HG02623 (cell line): ENCODE measurements at regions not wholly inside any gene's neighbourhood (a gene's known extent, or its start where the extent isn't known, plus 50 kb on each side); places are given as distances from the start of the nearest gene placed in this dataset.

Experiments
- ATAC-seq: cut with Tn5 transposase; IDR thresholded peaks from one replicate; pipeline ENCODE4 v1.9.1; 2021; ENCODE audit warnings: moderate library complexity; ENCODE audit not compliant: unreplicated experiment

DNA sequence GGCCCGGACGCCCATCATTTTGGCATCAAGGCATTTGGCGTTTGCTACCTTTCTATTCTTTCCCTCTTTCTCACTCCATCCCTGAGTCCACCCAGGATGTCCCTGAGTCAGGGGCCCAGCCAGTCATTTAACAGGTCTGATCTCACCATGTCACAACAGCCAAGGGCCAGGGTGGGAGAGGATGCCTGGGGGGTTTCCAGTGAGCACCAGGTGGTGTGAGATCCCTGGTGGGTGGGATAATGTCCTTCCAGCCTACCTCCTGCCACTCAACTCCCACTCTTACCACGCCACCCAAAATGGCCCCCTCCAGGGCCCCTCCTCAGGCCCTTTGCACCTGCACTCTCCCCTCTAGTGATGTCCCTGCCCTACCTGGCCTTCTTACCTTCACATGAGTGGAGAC is 310.8 kb downstream of the BCL11B start:
- no peak for ATAC-seq

DNA sequence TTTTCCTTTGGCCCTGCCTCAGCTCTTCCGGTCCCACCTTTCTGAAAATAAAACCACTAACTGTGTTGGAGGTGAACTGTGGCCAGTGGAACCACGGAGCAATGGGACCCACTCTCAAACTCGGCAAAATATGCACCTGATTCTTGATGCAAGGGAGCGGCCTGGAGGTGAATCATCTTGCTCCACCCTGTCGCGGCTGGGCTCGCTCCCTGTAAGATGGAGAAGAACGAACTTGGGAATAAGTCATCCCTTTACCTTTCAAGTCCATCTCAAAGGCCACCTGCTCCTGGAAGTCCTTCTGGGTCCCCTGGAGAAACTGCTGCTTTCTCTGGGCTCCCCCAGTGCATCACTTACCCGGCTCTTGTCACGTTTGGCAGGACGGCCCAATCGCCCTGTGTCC is 309.9 kb downstream of the BCL11B start:
- ATAC-seq: no peak

DNA sequence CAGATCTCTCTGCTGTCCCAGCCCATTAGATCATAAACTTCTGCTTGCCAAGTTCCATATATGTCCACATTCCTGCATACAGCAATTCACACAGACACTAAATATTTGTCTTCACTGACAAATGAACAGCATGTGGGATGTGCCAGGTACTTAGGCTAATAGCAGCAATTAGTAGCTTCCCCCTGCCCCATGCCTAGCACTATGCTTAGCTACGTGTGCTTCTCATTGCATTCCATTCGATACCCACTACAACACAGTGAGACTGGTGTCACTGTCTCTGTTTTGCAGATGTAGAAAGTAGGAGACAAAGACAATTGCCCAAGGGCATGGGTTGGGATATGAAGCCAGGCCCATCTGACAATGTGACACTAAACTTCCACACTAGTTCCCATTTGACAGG is 308.4 kb downstream of the BCL11B start:
- ATAC-seq: no peak

GRCh38 chr14:98964171-98964570 is 307.8 kb downstream of the BCL11B start:
- no peak for ATAC-seq

- ATAC-seq: no peak
Measured at GRCh38 chr14:98965076-98965475, 306.9 kb downstream of the BCL11B start.

DNA sequence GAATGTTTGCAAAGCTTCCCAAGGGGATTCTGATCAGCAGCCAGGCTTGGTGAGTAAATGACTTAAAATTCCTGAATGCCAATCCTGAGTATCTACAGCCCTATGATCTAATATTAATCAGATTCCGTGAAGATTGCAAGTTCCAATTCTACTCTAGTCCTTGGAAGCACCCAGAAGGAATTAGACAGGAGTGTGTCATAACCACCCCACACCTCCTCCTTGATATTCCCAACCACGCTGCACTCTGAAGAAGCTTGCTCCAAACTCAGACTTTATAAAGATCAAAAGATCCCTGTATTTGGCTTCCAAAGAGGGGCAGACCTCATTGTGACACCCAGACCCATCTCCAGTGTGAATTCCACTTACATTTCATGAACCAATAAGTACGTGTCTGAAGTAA is 306.0 kb downstream of the BCL11B start:
- no peak for ATAC-seq

GRCh38 chr14:98966475-98967162 is 305.4 kb downstream of the BCL11B start:
- ATAC-seq: no peak

- no peak for ATAC-seq
Measured at GRCh38 chr14:98974113-98974512, 297.9 kb downstream of the BCL11B start.

DNA sequence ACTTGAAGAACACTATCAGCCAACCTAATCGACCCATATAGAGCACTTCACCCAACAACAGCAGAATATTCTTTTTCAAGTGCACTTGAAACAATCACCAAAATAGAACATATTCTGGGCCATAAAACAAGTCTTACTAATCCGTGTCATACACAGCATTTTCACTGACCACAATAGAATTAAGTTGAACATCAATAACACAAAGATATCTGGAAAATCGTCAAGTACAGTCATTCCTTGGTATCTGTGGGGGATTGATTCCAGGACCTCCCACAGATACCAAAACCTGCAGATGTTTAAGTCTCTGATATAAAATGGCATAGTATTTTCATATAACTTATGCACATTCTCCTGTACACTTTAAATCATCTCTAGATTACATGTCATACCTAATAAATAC is 295.7 kb downstream of the BCL11B start:
- ATAC-seq: no peak

- ATAC-seq: no peak
Measured at GRCh38 chr14:98977451-98977850, 294.5 kb downstream of the BCL11B start.

- no peak for ATAC-seq
Measured at GRCh38 chr14:98982986-98983385, 289.0 kb downstream of the BCL11B start.

- ATAC-seq: no peak
Measured at GRCh38 chr14:98984027-98984718, 287.8 kb downstream of the BCL11B start.

DNA sequence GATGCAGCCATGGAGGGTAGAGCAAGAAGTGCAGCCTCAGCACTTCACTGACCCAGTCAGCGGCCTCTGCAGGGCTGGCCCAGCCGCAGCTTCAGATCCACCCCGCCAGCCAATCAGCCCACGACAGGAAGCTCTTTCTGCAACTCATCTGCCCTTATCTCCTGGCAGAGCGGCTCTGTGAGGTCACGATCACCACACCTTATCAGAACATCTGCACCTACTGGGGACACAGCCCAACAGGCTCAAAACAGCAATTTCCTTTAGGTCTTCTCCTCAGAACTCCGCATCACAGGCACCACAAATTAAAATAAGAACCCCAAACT is 287.3 kb downstream of the BCL11B start:
- ATAC-seq: no peak

- ATAC-seq: no peak
Measured at GRCh38 chr14:98993818-98994217, 278.2 kb downstream of the BCL11B start.

DNA sequence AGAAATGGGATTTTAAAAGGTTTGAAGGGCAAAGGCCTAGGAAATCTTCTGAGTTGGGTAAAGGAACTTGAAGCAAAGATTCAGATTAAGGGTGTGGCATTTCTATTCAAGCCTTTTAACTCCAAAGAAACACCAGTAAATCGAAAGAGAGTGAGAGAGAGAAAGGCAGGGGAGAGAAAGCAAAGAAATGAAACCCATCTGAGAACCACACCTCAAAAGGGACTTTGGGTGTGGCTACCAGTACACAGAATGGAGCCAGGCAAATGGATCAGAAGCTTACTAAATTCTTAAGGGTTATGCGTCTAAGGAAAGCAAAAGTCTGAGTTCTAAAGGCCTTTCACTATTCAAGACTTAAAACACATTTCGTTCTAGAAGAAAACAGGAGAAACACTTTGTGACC is 277.4 kb downstream of the BCL11B start:
- ATAC-seq: no peak

- no peak for ATAC-seq
Measured at GRCh38 chr14:98997526-98998205, 274.3 kb downstream of the BCL11B start.

GRCh38 chr14:98999345-98999744 is 272.7 kb downstream of the BCL11B start:
- no peak for ATAC-seq

DNA sequence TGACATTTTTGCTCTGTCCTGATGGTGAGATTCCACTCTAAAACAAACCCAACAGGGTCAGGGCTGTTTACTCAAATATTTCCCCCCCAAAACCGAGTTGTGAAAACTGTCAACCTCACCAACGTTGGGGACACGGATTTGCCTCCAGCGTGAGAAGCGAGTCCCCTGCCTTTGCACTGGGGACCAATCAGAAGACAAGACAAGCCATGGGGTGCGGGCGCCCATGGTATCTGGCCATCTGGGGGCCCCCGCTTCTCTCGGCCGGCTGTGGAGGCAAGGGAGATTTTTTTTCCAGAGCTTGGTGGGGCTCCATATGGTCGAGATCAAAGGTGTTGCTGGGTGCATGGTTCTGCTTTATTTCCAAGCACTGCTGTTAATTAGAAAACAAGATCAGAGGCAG is 272.1 kb downstream of the BCL11B start:
- no peak for ATAC-seq

DNA sequence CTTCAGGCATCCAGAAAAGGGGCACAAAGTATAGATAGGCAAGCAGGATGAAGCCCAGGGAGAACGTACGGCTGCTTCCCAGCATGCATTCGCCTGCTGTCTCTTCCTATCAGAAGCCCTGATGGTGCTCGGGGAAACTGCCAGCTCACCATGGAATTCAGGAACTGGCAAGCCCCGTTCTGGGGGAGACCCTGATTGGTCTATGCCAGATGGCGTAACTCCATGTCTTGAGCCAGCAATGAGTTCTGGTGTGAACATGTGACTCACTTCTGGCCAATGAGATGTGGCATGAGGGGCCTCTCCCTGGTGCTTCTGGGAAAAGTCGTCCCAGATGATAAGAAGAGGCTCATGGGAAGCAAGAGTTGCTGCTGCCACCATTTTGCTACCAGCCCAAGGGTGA is 270.8 kb downstream of the BCL11B start:
- no peak for ATAC-seq

- ATAC-seq: no peak
Measured at GRCh38 chr14:99003646-99004045, 268.4 kb downstream of the BCL11B start.

DNA sequence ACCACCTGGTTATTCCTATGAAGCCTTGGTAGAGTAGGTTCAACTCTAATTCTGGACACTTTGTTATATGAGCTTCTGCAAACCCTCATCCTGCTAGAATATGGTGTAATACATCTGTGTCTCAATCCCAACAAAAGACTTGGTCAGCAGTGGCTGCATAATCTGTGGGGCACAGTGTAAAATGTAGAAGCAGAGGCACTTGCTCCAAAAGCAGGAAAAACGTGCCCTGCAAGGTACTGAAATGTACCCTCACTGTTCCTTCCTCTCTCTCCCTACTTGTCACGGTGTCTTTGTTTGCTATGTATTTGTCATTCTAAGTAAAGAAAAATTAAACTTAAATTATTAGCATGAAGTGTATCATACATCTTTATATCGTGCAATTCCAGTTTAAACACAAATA is 267.9 kb downstream of the BCL11B start:
- ATAC-seq: no peak

DNA sequence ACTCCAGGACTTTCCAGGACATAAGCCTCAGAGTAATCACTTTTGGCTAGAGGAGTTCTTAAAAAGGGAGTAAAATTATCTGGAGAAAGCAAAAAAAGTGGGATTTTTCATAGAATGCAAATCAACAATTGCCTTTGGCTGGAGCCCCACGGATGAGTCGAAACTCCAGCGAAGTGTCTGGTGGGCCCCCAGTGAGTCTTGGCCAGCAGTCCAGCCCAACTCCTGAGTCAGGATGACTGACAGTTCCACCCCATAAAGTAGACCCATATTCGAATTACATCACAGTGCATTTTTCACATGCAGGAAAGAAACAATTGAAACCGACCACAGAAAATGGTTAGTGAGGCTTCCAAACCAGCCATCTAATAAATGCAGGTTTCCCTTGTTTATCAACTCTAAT is 265.7 kb downstream of the BCL11B start:
- no peak for ATAC-seq
